ENCODE measurements at regions not wholly inside any gene's neighbourhood (a gene's known extent, or its start where the extent isn't known, plus 50 kb on each side); places are given as distances from the start of the nearest gene placed in this dataset.

DNA sequence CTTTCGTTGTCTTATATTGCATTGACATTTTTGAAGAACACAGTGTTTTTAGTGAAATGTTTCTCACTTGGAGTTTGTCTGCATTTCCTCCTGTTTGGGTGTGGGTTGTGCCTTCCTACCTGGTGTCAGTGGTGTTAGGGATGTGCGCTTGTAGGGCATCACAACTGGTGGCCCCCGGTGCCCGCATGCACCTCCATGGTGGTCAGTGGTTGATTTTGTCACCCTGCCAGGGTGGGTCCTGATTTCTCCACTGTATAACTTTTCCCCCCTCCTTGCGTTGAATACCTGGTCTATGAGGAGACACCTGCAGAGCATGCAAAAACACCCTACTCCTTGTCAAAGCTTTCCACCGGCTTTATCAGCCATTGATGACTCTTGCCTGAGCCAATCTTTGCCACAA lies 132.9 kb downstream of the BARX1 start:
- H3K27ac ChIP-seq: no peak overlapping the region
- TF ChIP-seq ZFX (IDR thresholded peaks at IDR 0.05): no peak
- TF ChIP-seq, protein P1, sequence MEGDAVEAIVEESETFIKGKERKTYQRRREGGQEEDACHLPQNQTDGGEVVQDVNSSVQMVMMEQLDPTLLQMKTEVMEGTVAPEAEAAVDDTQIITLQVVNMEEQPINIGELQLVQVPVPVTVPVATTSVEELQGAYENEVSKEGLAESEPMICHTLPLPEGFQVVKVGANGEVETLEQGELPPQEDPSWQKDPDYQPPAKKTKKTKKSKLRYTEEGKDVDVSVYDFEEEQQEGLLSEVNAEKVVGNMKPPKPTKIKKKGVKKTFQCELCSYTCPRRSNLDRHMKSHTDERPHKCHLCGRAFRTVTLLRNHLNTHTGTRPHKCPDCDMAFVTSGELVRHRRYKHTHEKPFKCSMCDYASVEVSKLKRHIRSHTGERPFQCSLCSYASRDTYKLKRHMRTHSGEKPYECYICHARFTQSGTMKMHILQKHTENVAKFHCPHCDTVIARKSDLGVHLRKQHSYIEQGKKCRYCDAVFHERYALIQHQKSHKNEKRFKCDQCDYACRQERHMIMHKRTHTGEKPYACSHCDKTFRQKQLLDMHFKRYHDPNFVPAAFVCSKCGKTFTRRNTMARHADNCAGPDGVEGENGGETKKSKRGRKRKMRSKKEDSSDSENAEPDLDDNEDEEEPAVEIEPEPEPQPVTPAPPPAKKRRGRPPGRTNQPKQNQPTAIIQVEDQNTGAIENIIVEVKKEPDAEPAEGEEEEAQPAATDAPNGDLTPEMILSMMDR (conservative IDR thresholded peaks at IDR 0.05): no peak

DNA sequence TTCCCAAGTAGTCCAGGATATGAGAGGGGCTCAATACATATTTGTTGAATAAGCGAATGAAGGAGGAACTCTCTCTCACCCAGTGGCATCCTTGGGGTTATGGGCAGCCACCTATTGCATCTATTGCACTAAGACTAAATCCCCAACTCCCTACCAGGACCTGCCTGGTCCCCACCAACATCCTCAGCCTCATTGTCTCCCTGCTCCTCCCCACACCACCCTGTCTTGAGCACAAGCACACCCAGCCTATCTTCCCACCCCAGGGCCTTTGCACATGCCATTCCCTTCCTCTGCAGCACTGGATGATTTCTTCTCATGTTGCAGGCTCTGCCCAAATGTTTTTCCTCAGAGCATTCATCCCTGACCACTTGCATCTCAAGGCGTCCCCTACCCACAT lies 133.8 kb downstream of the BARX1 start:
- no peak overlapping the region for H3K27ac ChIP-seq
- TF ChIP-seq, protein P1 (conservative IDR thresholded peaks at IDR 0.05): no peak
- TF ChIP-seq ZFX (IDR thresholded peaks at IDR 0.05): no peak

DNA sequence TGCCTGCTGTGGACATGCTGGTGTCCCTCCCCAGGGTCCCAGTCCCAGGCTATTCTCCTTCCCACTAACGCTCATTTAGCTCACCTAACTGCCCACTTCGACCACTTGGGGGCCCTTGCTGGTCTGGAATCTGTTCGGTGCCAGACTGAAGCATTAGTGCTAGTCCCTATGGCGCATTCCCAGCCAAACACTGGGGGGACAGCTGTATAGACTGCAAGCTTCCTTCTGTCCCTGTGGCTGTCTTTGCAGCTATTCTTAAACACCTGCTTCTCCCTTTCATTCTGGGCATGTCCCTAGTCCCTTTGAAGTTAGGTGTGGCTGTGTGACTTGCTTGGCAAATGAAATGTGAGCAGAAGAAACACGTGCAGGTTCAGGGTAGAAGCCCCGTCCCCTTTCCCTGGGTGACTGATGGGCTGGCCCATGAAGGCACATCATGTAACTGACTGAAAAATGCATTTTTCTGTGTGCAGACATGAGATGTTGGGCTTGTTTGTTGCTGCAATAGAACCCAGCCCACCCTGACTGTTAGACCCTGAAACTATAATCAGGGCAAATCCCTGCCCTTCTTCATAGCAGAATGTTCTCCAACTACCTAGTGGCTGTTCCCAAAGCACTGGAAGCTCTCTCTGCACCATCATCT lies 134.4 kb downstream of the BARX1 start:
- H3K27ac ChIP-seq: no peak overlapping the region

DNA sequence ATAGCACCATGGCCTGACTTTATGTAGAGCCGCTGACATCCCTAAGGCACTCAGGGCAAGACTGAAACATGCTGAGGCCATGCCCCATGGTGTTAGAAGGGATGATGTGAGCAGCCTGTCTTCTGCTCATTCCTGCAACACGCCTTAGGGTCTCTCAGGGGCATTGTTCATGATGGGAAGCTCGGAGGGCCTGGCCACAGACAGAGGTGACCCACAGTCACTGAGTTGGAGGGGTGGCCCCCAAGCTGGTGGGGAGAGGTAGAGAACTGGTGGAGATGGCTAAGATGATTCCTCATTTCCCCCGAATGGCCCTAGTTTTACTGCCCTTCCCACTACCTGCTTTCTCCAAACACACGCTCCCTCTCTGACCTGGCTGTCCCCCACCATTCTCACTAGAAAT lies 135.2 kb downstream of the BARX1 start:
- no peak for TF ChIP-seq ZFX (IDR thresholded peaks at IDR 0.05)
- TF ChIP-seq, protein P1 (conservative IDR thresholded peaks at IDR 0.05): no peak
- no peak overlapping the region for H3K27ac ChIP-seq

More for the DNA sequence above, 134.4 kb downstream of the BARX1 start:
- TF ChIP-seq ZFX (IDR thresholded peaks at IDR 0.05): no peak
- TF ChIP-seq, protein P1 (conservative IDR thresholded peaks at IDR 0.05): no peak; the same call in 1 of the 2 replicates

DNA sequence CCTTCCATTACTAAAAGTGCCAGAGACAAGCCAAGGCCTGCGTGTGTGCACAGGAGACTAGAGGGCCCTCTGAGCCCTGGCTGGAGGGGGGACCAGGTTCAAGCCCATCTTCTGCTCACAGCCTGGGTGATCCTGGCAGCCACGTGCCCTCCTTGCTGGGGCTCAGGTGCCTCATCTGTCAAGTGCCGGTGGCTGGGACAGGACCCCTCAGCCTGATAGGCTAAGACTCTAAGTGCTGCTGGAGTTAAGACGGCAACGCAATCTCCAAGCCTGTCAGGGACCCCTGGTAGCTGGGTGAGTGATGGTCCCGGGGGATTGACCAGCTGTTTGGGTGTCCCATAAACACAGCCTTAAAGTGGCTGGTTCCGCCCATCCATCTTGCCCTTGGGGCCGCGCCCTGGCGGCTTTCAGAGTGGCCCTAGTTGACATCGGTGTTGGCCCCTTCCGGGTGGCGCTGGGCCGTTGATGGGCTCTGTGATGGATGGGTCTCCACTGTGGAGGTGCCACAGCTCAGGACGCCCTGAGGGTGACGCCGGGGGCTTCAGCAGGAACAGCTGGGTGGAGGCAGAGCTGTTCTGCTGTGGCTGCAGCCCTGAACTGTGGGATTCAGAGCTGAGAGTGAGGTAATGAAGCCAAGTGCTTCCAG lies 136.2 kb downstream of the BARX1 start:
- no peak overlapping the region for H3K27ac ChIP-seq
- TF ChIP-seq, protein P1 (conservative IDR thresholded peaks at IDR 0.05): no peak
- no peak for TF ChIP-seq ZFX (IDR thresholded peaks at IDR 0.05)

DNA sequence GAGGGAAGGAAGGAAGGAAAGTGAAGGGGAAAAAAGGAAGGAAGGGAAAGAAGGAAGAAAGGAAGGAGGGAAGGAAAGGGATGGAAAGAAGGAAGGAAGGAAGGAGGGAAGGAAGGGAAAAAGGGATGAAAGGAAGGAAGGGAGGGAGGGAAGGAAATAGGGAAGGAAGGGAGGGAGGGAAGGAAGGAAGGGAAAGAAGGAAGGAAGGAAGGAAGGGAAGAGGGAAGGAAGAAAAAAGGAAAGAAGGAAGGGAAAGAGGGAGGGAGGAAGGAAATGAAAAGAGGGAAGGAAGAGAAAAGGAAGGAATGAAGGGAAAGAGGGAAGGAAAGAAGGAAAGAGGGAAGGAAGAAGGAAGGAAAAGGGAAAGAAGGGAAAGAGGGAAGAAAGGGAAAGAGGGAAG lies 136.9 kb downstream of the BARX1 start:
- TF ChIP-seq, protein P1 (conservative IDR thresholded peaks at IDR 0.05): no peak
- TF ChIP-seq ZFX (IDR thresholded peaks at IDR 0.05): no peak
- no peak overlapping the region for H3K27ac ChIP-seq

DNA sequence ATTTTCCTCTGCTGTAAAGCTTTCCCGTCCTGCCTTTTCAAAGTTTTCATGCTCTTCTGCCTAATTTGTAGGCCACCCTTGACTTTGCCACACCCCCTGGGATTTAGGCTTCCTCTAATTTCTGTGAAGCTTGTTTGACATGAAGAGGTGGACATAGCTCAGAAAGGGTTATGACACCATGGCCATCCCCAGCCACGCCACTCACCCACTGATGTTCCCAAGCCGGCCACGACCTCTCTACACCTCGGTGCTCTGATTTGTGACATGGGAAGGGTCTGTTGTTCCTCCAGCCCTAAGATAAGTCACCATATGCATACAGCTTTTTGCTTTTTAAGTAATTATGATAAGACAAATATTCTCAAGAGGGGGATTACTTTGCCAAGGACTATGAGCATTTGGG lies 139.5 kb downstream of the BARX1 start:
- TF ChIP-seq, protein P1 (conservative IDR thresholded peaks at IDR 0.05): no peak
- no peak for TF ChIP-seq ZFX (IDR thresholded peaks at IDR 0.05)
- no peak overlapping the region for H3K27ac ChIP-seq

All from C4-2B (cell line).